DND-41 (cell line): ENCODE measurements at regions not wholly inside any gene's neighbourhood (a gene's known extent, or its start where the extent isn't known, plus 50 kb on each side); places are given as distances from the start of the nearest gene placed in this dataset.

Experiments
- ATAC-seq: fragments of 200-7000 bp; cut with Tn5 transposase; 3 replicates; pipeline ENCODE4 v1.9.1; 2021; ENCODE audit warnings: low read depth; ENCODE audit not compliant: insufficient read depth
- DNase-seq: peaks from one replicate; pipeline ENCODE4 v3.0.0-alpha.2; 2020
- H2AFZ ChIP-seq: 2 replicates; pipeline ENCODE4 v1.6.0; 2012; ENCODE audit warnings: low read depth, low read length
- H3K27ac ChIP-seq: 2 replicates; pipeline ENCODE4 v1.5.1; 2012; ENCODE audit warnings: low read length, inconsistent platforms
- H3K27me3 ChIP-seq: fragments of 200-600 bp; sonication (generic); 2 replicates; pipeline ENCODE4 v1.6.0; 2012; ENCODE audit warnings: low read length, mild to moderate bottlenecking, inconsistent platforms; ENCODE audit not compliant: insufficient read depth, poor library complexity
- H3K36me3 ChIP-seq: 2 replicates; pipeline ENCODE4 v1.5.1; 2012; ENCODE audit warnings: low read length, inconsistent platforms; ENCODE audit not compliant: insufficient read depth
- H3K4me1 ChIP-seq: 2 replicates; pipeline ENCODE4 v1.5.1; 2012; ENCODE audit warnings: mild to moderate bottlenecking, low read length; ENCODE audit not compliant: insufficient read depth
- H3K4me2 ChIP-seq: 2 replicates; pipeline ENCODE4 v1.6.0; 2012; ENCODE audit warnings: mild to moderate bottlenecking, moderate library complexity, low read length, inconsistent platforms; ENCODE audit not compliant: insufficient read depth
- H3K4me3 ChIP-seq, 2 experiments: fragments of 200-600 bp in 1 of 2; shearing (Covaris generic) in 1 of 2; 2 replicates each; pipeline ENCODE4 v1.5.1; 2012 to 2016; ENCODE audit warnings: inconsistent platforms in 2 of 2, low read length in 2 of 2, mild to moderate bottlenecking in 2 of 2, low read depth in 1 of 2, moderate library complexity in 1 of 2
- H3K79me2 ChIP-seq: 2 replicates; pipeline ENCODE4 v1.6.0; 2012; ENCODE audit warnings: low read length, inconsistent platforms; ENCODE audit not compliant: insufficient read depth
- H3K9ac ChIP-seq: 2 replicates; pipeline ENCODE4 v1.6.0; 2012; ENCODE audit warnings: low read depth, mild to moderate bottlenecking, inconsistent platforms, low read length, moderate library complexity
- H3K9me3 ChIP-seq: 2 replicates; pipeline ENCODE4 v1.5.1; 2012; ENCODE audit warnings: low read length, moderate library complexity, mild to moderate bottlenecking, inconsistent platforms; ENCODE audit not compliant: insufficient read depth, severe bottlenecking
- H4K20me1 ChIP-seq: 2 replicates; pipeline ENCODE4 v1.6.0; 2012; ENCODE audit warnings: low read length; ENCODE audit not compliant: insufficient read depth
- CTCF ChIP-seq: IDR thresholded peaks from 2 replicates; pipeline ENCODE4 v1.5.1; 2012; ENCODE audit warnings: borderline replicate concordance, low read length, moderate library complexity, mild to moderate bottlenecking; ENCODE audit not compliant: poor library complexity, severe bottlenecking; ENCODE audit errors: extremely low read depth
- EZH2 ChIP-seq: IDR thresholded peaks from 3 replicates; pipeline ENCODE4 v1.6.1; 2012; ENCODE audit warnings: borderline replicate concordance, low read depth, mild to moderate bottlenecking, moderate library complexity, low read length, inconsistent platforms; ENCODE audit not compliant: severe bottlenecking

GRCh38 chr12:79515530-79515935 is 175.2 kb downstream of the PAWR start:
- Histone ChIP-seq H2AFZ (no peak overlapping the region), H3K4me2 (no peak overlapping the region), H3K9ac (no peak overlapping the region), H4K20me1 (no peaks in the 10 kb centered on the region), H3K36me3 (no peaks in the 10 kb centered on the region), H3K27me3 (no peaks in the 10 kb centered on the region), H3K4me3 (no peak overlapping the region), H3K9me3 (no peaks in the 10 kb centered on the region), H3K4me1 (no peaks in the 10 kb centered on the region), H3K79me2 (no peaks in the 10 kb centered on the region), H3K27ac (no peak overlapping the region)
- DNase-seq (no peak), ATAC-seq (no peak)
- no peak for TF ChIP-seq CTCF
- TF ChIP-seq EZH2 = no peak

GRCh38 chr12:79514730-79515529 is 175.8 kb downstream of the PAWR start:
- Histone ChIP-seq H3K27ac (no peak overlapping the region), H3K79me2 (no peaks in the 10 kb centered on the region), H3K9me3 (no peaks in the 10 kb centered on the region), H4K20me1 (no peaks in the 10 kb centered on the region), H3K4me1 (no peaks in the 10 kb centered on the region), H3K4me3 (no peak overlapping the region), H3K27me3 (no peaks in the 10 kb centered on the region), H3K36me3 (no peaks in the 10 kb centered on the region), H3K4me2 (no peak overlapping the region), H3K9ac (no peak overlapping the region), H2AFZ (no peak overlapping the region)
- no peak for ATAC-seq
- DNase-seq = no peak
- TF ChIP-seq EZH2 (no peak), CTCF (no peak)

DNA sequence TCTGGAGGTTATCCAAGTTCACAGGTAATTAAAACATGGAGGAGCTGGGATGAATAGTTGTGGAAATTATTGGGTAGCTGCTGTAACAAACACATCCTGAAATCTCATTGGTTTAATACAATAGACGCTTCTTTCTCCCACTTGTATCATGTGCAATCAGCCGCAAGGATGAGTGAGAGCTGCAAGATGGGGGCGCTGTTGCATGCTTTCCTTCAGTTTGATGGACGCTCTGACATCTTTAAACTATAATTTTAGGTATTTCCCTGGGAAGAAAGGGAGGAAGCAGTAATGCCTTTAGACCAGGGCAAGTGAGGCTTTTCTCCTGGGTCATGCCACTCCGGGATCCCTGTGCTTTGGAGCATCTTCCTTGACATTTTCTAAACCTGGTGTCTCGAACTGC is 178.7 kb downstream of the PAWR start:
- H4K20me1 ChIP-seq = no peaks in the 10 kb centered on the region
- H3K4me3 ChIP-seq = no peak overlapping the region
- no peaks in the 10 kb centered on the region for H3K9me3 ChIP-seq
- H3K27ac ChIP-seq = no peak overlapping the region
- no peak overlapping the region for H3K9ac ChIP-seq
- H3K79me2 ChIP-seq = no peaks in the 10 kb centered on the region
- TF ChIP-seq CTCF (peak; percentile 22), EZH2 (no peak)
- DNase-seq = no peak
- no peaks in the 10 kb centered on the region for H3K4me1 ChIP-seq
- H3K36me3 ChIP-seq = no peaks in the 10 kb centered on the region
- no peak overlapping the region for H2AFZ ChIP-seq
- no peaks in the 10 kb centered on the region for H3K27me3 ChIP-seq
- H3K4me2 ChIP-seq = no peak overlapping the region
- no peak for ATAC-seq

DNA sequence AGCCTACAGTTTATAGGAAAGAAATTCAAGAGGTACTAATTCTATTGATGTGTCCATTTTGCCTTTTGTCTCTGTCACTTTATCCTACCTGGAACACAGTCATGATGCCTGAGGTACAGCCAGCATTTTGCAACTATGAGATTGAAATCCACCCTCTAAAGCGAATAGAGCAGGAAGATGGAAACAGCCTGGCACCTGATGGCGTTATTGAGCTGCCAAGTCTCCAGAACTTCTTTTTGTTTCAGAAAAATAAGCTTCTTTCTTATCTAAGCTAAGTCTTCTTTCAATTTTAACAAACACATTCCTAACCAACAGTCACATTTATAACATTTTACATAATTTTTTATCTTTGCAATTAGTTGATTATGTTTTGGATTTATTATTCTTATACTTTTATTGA is 182.1 kb downstream of the PAWR start:
- H3K9me3 ChIP-seq = no peaks in the 10 kb centered on the region
- no peak overlapping the region for H3K4me3 ChIP-seq
- H3K36me3 ChIP-seq = no peaks in the 10 kb centered on the region
- H3K4me1 ChIP-seq = no peaks in the 10 kb centered on the region
- H3K79me2 ChIP-seq = no peaks in the 10 kb centered on the region
- TF ChIP-seq EZH2 (no peak), CTCF (no peak)
- ATAC-seq (no peak), DNase-seq (no peak)
- no peak overlapping the region for H3K4me2 ChIP-seq
- no peak overlapping the region for H3K9ac ChIP-seq
- H2AFZ ChIP-seq = no peak overlapping the region
- H3K27me3 ChIP-seq = no peaks in the 10 kb centered on the region
- no peak overlapping the region for H3K27ac ChIP-seq
- H4K20me1 ChIP-seq = no peaks in the 10 kb centered on the region
